Ammon's horn (tissue), 1 donor: ENCODE measurements at regions not wholly inside any gene's neighbourhood (a gene's known extent, or its start where the extent isn't known, plus 50 kb on each side); places are given as distances from the start of the nearest gene placed in this dataset.
A peak's percentile ranks its signal among the peaks of the same experiment; 100 is the strongest.
"Not testable (repeated sequence)": the region's sequence is repeated elsewhere in the genome, so short reads cannot be mapped to it uniquely, and the experiment has no call there.

Experiments
- DNase-seq: peaks from one replicate; pipeline ENCODE4 v3.0.0-alpha.2; 2016; ENCODE audit warnings: low spot score

- no peak for DNase-seq
Observed at GRCh38 chr6:100226811-100227210, 232.8 kb upstream of the MCHR2 start.

- not testable (repeated sequence) for DNase-seq
Observed at GRCh38 chr6:100223952-100224351, 229.9 kb upstream of the MCHR2 start.

- DNase-seq = no peak
Observed at GRCh38 chr6:100220543-100220942, 226.5 kb upstream of the MCHR2 start.

- no peak for DNase-seq
Observed at GRCh38 chr6:100217225-100218012, 223.4 kb upstream of the MCHR2 start.

- no peak for DNase-seq
Observed at GRCh38 chr6:100216760-100217159, 222.7 kb upstream of the MCHR2 start.

GRCh38 chr6:100212131-100212530 lies 218.1 kb upstream of the MCHR2 start:
- DNase-seq = no peak

- no peak for DNase-seq
Observed at GRCh38 chr6:100210137-100211117, 216.4 kb upstream of the MCHR2 start.

GRCh38 chr6:100209323-100210136 lies 215.5 kb upstream of the MCHR2 start:
- DNase-seq = no peak

- no peak for DNase-seq
Observed at GRCh38 chr6:100203400-100203799, 209.4 kb upstream of the MCHR2 start.

- no peak for DNase-seq
Observed at GRCh38 chr6:100202417-100203194, 208.6 kb upstream of the MCHR2 start.

- DNase-seq = not testable (repeated sequence)
Observed at GRCh38 chr6:100196214-100196982, 202.4 kb upstream of the MCHR2 start.

- DNase-seq = not testable (repeated sequence)
Observed at GRCh38 chr6:100195244-100195643, 201.2 kb upstream of the MCHR2 start.

GRCh38 chr6:100194535-100194934 lies 200.5 kb upstream of the MCHR2 start:
- DNase-seq = no peak

GRCh38 chr6:100188754-100189153 lies 194.7 kb upstream of the MCHR2 start:
- no peak for DNase-seq

- DNase-seq = peak; percentile 43
Observed at GRCh38 chr6:100186552-100186951, 192.5 kb upstream of the MCHR2 start.

GRCh38 chr6:100185615-100186014 lies 191.6 kb upstream of the MCHR2 start:
- no peak for DNase-seq

- no peak for DNase-seq
Observed at GRCh38 chr6:100184473-100184872, 190.4 kb upstream of the MCHR2 start.

GRCh38 chr6:100182313-100182712 lies 188.3 kb upstream of the MCHR2 start:
- DNase-seq = no peak

GRCh38 chr6:100181309-100181708 lies 187.3 kb upstream of the MCHR2 start:
- DNase-seq = no peak

GRCh38 chr6:100179576-100179975 lies 185.6 kb upstream of the MCHR2 start:
- no peak for DNase-seq
